MM.1S (cell line): ENCODE measurements at regions not wholly inside any gene's neighbourhood (a gene's known extent, or its start where the extent isn't known, plus 50 kb on each side); places are given as distances from the start of the nearest gene placed in this dataset.

Experiments
- DNase-seq: peaks from one replicate; pipeline ENCODE4 v3.0.0-alpha.2; 2015
- H2AFZ ChIP-seq: fragments of 300-600 bp; sonication (generic); 2 replicates; pipeline ENCODE4 v1.6.0; 2016; ENCODE audit warnings: antibody characterized with exemption, low read length
- H3F3A ChIP-seq: fragments of 300-600 bp; sonication (generic); 2 replicates; pipeline ENCODE4 v1.6.1; 2016; ENCODE audit warnings: mild to moderate bottlenecking, antibody characterized with exemption, low read length, moderate library complexity, mixed read lengths; ENCODE audit not compliant: insufficient read depth
- H3K27ac ChIP-seq: fragments of 300-600 bp; sonication (generic); 2 replicates; pipeline ENCODE4 v1.5.1; 2016; ENCODE audit warnings: mild to moderate bottlenecking, low read length
- H3K27me3 ChIP-seq: fragments of 300-600 bp; sonication (generic); replicated peaks from 2 replicates; pipeline ENCODE4 v1.6.0; 2016; ENCODE audit warnings: low read length; ENCODE audit not compliant: insufficient read depth
- H3K36me3 ChIP-seq: fragments of 300-600 bp; sonication (generic); replicated peaks from 2 replicates; pipeline ENCODE4 v1.6.1; 2016; ENCODE audit warnings: mild to moderate bottlenecking, low read length, mixed read lengths; ENCODE audit not compliant: insufficient read depth
- H3K4me1 ChIP-seq: fragments of 300-600 bp; sonication (generic); 2 replicates; pipeline ENCODE4 v1.6.1; 2016; ENCODE audit warnings: low read length, mixed read lengths
- H3K4me2 ChIP-seq: fragments of 300-600 bp; sonication (generic); 2 replicates; pipeline ENCODE4 v1.6.0; 2016; ENCODE audit warnings: low read depth, low read length
- H3K4me3 ChIP-seq: fragments of 300-600 bp; sonication (generic); 2 replicates; pipeline ENCODE4 v1.5.1; 2016; ENCODE audit warnings: low read length, mixed read lengths
- H3K79me2 ChIP-seq: fragments of 300-600 bp; sonication (generic); 2 replicates; pipeline ENCODE4 v1.6.1; 2016; ENCODE audit warnings: mixed run types, low read length, mixed read lengths
- H3K9ac ChIP-seq: fragments of 300-600 bp; sonication (generic); 2 replicates; pipeline ENCODE4 v1.6.1; 2016; ENCODE audit warnings: low read length, mixed read lengths
- H3K9me2 ChIP-seq: fragments of 300-600 bp; sonication (generic); replicated peaks from 2 replicates; pipeline ENCODE4 v1.6.1; 2016; ENCODE audit warnings: mild to moderate bottlenecking, low read length, mixed read lengths; ENCODE audit not compliant: insufficient read depth
- H3K9me3 ChIP-seq: fragments of 300-600 bp; sonication (generic); replicated peaks from 2 replicates; pipeline ENCODE4 v1.6.1; 2016; ENCODE audit warnings: mild to moderate bottlenecking, low read length, mixed read lengths; ENCODE audit not compliant: insufficient read depth
- H4K20me1 ChIP-seq: fragments of 300-600 bp; sonication (generic); 2 replicates; pipeline ENCODE4 v1.6.1; 2016; ENCODE audit warnings: mild to moderate bottlenecking, low read length, moderate library complexity, mixed read lengths; ENCODE audit not compliant: insufficient read depth
- CTCF ChIP-seq: fragments of 300-600 bp; sonication (generic); IDR thresholded peaks from 2 replicates; pipeline ENCODE4 v1.5.1; 2016; ENCODE audit warnings: antibody characterized with exemption, low read length, mixed read lengths
- EZH2 ChIP-seq: fragments of 300-600 bp; sonication (generic); optimal IDR thresholded peaks from 2 replicates; pipeline ENCODE3; 2017; ENCODE audit warnings: low read depth, mild to moderate bottlenecking, antibody characterized with exemption, low read length, mixed read lengths
- EZH2phosphoT487 ChIP-seq: fragments of 300-600 bp; sonication (generic); IDR thresholded peaks from 2 replicates; pipeline ENCODE4 v1.6.1; 2018; ENCODE audit warnings: antibody characterized with exemption, low read length

- no peak for DNase-seq
- H3K9ac ChIP-seq, result no peak overlapping the region
- no peaks in the 10 kb centered on the region for H3K79me2 ChIP-seq
- no peaks in the 10 kb centered on the region for H3F3A ChIP-seq
- H3K36me3 ChIP-seq, result no peaks in the 10 kb centered on the region
- H3K27ac ChIP-seq, result no peak overlapping the region
- no peaks in the 10 kb centered on the region for H3K4me1 ChIP-seq
- H3K9me3 ChIP-seq, result no peaks in the 10 kb centered on the region
- no peaks in the 10 kb centered on the region for H3K9me2 ChIP-seq
- no peak overlapping the region for H3K4me3 ChIP-seq
- H4K20me1 ChIP-seq, result no peaks in the 10 kb centered on the region
- no peaks in the 10 kb centered on the region for H3K27me3 ChIP-seq
- H3K4me2 ChIP-seq, result no peak overlapping the region
- no peak overlapping the region for H2AFZ ChIP-seq
- no peak for TF ChIP-seq EZH2phosphoT487
- no peak for TF ChIP-seq CTCF
- TF ChIP-seq EZH2, result no peak
These were observed 401.9 kb downstream of the KLF12 start for GRCh38 chr13:73732350-73732749.

GRCh38 chr13:73731564-73731963, 402.6 kb downstream of the KLF12 start:
- H3K79me2 ChIP-seq, result no peaks in the 10 kb centered on the region
- no peaks in the 10 kb centered on the region for H3K9me2 ChIP-seq
- no peaks in the 10 kb centered on the region for H4K20me1 ChIP-seq
- H3K9me3 ChIP-seq, result no peaks in the 10 kb centered on the region
- H3F3A ChIP-seq, result no peaks in the 10 kb centered on the region
- no peak overlapping the region for H2AFZ ChIP-seq
- no peak for DNase-seq
- no peak overlapping the region for H3K9ac ChIP-seq
- no peaks in the 10 kb centered on the region for H3K27me3 ChIP-seq
- no peak overlapping the region for H3K4me3 ChIP-seq
- H3K27ac ChIP-seq, result no peak overlapping the region
- TF ChIP-seq CTCF (no peak), EZH2 (no peak), EZH2phosphoT487 (no peak)
- H3K36me3 ChIP-seq, result no peaks in the 10 kb centered on the region
- no peak overlapping the region for H3K4me2 ChIP-seq
- no peaks in the 10 kb centered on the region for H3K4me1 ChIP-seq

- H3K27me3 ChIP-seq, result no peaks in the 10 kb centered on the region
- H3F3A ChIP-seq, result no peaks in the 10 kb centered on the region
- no peak overlapping the region for H3K4me2 ChIP-seq
- H3K27ac ChIP-seq, result no peak overlapping the region
- H2AFZ ChIP-seq, result no peak overlapping the region
- DNase-seq, result no peak
- no peaks in the 10 kb centered on the region for H4K20me1 ChIP-seq
- no peaks in the 10 kb centered on the region for H3K9me3 ChIP-seq
- H3K36me3 ChIP-seq, result no peaks in the 10 kb centered on the region
- no peaks in the 10 kb centered on the region for H3K79me2 ChIP-seq
- no peak overlapping the region for H3K9ac ChIP-seq
- TF ChIP-seq EZH2phosphoT487 (no peak), CTCF (no peak), EZH2 (no peak)
- H3K4me3 ChIP-seq, result no peak overlapping the region
- no peaks in the 10 kb centered on the region for H3K9me2 ChIP-seq
- H3K4me1 ChIP-seq, result no peaks in the 10 kb centered on the region
These were observed 404.2 kb downstream of the KLF12 start for GRCh38 chr13:73730014-73730413.
